Activated CD4-positive, alpha-beta T cell treated with anti-CD3 and anti-CD28 coated beads, Interleukin-2, amount 50 U/mL, for 24 hours (primary cell): ENCODE measurements at regions not wholly inside any gene's neighbourhood (a gene's known extent, or its start where the extent isn't known, plus 50 kb on each side); places are given as distances from the start of the nearest gene placed in this dataset.
"Not testable (repeated sequence)": the region's sequence is repeated elsewhere in the genome, so short reads cannot be mapped to it uniquely, and the experiment has no call there.

Experiments used
- DNase-seq, 2 donors: peaks; one replicate each; pipeline ENCODE4 v3.0.0-alpha.2; 2020; ENCODE audit warnings: low read depth in 1 of 2, low spot score in 1 of 2

DNA sequence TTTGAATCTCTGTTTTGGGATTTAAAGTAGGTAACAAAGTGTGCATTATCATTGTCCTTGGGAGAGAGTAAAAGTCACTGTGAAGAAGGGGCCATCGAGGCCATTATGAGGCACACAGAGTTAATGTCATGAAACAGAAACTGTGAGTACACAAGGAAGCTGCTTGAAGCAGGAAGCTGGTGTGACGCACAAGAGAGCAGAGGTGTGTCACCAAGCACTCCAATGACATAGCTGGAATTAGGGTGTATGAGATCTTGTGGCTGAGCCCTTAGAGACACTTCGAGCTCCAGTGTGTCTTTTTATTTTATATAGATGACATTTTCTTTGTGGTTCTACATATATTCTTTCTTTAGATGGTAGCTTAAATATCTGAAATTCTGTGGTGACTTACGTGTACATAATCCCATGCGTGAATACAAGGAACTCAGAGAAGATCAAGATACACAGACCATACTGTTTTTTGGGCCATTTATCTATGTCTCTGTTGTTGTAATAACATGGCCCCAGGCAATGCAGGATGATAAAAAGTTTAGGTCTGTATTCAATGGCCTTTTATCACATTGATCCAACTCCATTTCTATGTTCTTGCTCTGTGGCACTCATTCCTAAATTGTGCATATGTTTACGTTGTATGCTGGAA is 164.7 kb upstream of the FAM98A start:
- DNase-seq, result no peak

DNA sequence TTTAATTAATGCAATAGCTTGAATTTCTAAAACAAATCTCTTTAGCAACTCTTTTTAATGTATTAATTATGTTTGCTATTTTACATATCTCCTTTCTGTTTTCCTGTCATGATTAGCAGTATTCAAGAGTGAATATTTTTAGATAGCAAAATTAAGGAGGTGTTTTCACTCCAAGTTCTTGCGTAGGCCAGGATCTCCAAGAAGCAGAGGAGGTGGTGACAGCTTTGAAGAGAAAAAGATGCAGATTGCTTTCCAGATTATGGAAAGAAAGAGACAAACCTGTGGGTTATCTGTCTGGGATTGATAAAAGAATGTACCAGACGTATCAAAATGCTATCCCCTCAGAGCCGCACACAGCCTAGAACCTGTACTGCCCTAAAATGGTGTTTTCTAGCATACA is 163.5 kb upstream of the FAM98A start:
- DNase-seq, result no peak

DNA sequence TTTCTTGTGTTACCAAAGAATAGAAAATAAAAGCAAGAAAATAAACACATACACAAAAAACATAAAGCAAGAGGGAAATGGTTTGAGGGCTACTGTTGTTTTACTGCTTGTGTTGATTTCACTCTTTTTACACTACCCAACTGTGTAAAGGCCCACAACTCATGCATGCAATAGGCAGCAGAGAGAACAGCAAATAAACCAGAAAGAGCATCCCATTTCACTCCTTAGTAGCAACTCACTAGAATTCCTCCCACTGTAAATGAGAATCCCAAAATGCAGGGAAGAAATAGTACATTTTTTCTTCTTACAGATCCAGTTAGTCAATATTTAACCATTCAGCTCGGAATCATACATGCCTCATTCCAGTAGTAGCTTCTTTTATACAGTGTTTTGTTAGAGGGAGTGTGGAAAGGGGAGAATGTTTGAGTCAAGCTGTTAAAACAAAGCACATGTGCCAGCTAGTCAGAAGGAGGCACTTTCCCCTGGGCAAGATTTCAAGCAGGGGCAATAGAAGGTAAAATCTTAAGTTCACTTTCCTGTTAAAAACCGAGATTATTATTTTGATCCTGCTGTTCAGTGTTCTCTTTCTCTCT is 147.2 kb upstream of the FAM98A start:
- DNase-seq, result no peak

DNA sequence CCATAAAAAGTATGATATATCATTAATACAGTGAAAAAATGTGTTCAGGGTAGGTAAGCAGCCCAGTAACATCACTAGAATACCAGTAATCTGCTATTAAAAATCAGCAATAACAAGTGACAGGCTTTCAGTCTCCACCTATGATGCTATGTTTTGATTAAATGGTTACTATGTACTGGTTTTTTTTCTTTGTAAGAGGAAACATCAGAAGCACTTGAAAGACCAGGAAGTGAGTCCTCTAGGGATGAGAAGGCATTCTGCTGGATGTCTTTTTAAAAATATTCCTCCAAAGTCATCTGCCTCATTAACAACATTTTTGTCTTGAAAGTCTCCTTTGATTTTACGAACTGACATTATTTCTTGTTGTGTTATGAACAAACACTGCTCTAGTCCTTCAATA is 136.0 kb upstream of the FAM98A start:
- no peak for DNase-seq

DNA sequence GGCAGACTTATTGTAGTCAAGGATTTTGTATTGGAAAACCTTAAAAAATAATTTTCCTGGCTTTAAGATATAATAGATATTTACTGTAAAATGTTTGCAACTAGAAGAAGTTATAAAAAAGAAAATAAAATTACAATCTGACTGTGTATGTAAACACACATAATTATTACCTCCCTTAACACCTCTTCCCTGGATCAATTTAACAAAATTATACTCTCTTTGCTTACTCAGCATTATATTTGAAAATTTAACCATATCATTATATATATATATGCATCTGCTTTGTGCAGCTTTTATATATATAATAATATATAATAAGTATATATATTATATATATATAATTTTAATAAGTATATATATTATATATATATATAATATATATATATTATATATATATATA is 131.7 kb upstream of the FAM98A start:
- DNase-seq, result no peak

DNA sequence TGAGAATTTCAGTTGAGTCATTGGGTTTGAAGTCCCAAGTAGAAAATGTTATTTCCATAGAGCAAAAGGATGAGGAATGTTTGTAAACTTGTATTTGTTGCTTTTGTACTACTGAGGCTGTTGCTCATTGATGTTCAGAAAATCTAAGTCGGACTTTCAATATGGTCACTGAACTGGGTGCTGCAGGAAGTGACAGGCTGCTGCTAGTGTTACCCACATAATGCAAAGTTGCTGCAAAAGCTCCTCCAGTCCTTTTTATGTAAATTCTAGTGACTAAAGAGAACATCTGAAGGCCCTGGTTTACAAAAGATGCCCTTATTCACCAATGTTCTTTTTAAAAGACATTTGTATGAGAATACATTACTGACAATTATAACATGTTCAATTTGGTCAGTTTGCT is 131.1 kb upstream of the FAM98A start:
- no peak for DNase-seq

DNA sequence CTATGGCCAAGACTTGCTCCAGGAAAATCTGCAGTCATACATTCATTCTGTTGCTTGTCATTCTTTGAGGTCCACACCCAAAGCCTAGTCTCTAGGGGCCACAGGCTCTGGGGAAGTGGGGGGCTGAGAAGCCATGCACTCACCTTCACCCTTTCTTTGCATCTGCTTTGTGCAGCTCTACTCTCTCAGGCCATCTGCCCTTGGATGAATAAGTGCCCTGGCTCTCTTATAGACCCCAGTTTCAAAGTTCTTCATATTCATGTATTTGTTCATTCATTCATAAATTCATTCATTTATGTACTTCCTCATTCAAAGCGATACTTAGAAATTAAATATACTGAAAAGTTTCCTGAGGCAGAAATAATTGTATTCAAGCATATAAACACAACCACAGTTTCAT is 130.3 kb upstream of the FAM98A start:
- no peak for DNase-seq

DNA sequence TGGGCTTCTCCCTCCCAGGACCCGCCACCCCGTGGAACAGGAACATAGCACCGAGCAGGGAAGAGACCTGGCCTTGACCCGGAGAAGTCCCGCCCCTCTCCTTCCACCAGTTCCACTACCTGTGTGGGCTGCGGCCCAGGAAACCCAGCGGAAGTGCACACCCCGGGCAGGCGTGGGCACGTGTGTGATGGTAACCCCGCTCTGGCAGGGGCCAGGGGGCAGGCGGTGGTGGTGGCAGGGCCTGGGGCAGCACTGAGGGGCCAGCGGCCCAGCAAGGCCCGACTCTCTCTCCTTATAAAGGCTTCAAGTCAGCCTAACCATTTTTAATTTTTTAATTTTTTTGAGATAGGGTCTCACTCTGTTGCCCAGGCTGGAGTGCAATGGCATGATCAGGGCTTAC is 129.0 kb upstream of the FAM98A start:
- DNase-seq, result no peak

DNA sequence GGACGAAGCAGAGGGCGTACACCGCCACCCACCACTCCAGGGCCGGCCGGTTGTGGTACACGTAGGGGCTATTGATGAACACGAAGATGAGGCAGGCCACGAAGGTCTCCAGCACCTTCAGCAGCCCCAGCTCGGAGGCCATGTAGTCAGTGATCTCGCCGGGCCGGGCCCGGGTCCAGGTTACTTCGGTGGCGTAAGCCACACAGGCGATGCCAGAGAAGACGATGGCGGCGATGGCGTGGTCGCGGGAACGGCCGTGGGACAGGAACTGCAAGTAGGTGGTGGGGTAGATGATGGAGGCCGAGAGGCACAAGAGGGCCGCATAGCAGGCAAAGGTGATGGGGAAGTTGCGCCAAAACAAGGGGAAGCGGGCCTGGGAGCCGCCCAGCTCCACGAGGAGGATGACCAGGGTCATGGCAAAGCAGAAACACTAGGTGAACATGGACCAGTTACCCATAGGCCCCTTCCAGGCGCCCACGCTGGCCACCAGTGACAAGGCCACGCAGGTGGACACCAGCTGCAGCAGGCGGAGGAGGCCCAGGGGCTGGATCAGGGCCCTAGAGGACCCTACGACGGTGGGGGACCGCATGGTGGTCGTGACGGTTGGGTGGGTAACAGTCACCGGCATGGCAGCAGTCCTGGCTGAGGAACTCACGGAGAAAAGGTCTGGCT is 128.4 kb upstream of the FAM98A start:
- no peak for DNase-seq

DNA sequence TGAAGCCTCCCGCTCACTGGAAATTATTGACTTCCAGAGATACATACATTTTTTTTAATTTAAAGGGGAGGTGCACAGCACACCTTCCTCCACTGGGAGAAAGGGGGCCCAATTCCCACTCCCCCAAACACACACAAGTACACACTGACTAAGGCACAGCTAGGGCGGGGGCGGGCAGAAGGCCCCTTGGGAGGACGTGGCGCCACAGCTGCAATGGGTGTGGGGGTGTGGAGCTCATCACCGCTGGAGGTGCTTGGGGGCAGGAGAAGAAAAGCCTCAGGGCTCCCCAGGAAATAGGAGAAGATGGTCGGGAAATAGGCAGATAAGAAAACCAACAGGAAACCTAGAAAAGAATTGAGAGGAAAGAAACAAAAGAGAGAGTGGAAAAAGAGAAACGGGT is 127.3 kb upstream of the FAM98A start:
- no peak for DNase-seq

DNA sequence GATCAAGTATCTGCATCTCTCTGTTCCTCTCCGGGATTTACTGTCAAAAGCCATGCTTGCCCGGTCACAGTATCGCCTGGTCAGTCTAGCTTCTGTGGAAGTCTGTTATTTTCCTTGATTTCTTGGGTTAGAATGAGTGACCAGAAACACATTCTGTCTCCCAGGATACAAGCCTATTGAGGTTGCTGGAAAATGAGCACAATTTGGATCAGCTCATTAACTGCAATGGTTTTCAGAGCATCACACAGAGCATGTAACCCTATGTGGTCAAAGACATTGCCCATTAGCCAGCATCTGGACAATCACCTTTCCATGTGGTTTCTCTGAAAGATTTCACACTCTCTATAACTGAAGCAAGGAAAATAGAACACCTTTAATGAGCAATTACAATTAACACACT is 124.2 kb upstream of the FAM98A start:
- DNase-seq, result no peak

DNA sequence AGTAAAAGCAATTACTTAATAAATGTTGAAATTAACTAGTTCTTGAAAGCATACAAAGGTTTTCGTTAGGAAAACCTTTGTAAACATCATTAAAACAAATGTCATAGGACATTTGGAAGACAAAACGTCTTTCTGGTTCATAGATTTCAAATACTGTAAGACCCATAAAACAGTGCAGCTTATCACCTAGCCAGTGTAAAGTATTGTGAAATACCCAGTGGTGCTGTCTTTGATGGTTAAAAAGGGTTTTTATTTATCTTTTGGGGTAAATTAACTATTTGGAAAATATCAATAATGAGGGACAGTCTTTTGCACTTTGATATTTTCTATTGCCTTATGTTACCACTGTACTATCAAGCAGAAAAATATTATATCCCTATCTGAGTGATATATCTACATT is 120.0 kb upstream of the FAM98A start:
- no peak for DNase-seq

DNA sequence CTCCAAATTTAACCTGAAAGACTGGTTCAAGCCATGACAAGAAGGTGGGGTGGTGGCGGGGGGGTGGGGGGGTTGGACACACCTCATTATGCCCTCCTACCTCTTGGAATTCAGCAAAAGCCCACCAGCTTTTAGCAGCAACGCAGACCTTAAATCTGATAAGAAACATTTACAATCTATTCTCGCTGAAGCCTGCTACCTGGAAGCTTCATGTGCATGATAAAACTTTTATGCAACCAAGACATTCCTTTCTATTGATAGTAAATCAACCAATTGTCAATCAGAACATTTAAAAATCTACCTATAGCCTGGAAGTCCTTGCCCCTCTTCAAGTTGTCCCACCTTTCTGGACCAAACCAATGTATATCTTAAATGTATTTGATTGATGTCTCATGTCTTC is 113.6 kb upstream of the FAM98A start:
- DNase-seq, result no peak

DNA sequence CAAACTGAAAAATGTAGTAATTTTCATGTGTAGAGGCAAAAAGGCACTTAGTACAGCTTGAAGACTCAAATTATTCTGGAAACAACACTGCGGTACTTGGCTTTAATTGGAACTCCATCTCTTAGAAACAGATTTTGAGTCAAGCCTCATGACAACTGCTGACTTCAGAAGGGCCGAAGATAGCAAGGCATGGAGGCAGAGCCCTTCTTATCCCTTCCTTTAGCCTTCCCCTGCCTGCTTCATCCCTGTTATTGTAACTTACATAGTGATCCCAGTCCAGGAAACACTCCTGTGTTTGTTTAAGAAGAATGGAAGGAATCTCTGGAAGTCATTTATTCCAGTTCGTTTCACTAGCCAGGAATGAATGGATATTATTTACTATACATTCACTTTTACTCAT is 110.9 kb upstream of the FAM98A start:
- DNase-seq, result no peak

DNA sequence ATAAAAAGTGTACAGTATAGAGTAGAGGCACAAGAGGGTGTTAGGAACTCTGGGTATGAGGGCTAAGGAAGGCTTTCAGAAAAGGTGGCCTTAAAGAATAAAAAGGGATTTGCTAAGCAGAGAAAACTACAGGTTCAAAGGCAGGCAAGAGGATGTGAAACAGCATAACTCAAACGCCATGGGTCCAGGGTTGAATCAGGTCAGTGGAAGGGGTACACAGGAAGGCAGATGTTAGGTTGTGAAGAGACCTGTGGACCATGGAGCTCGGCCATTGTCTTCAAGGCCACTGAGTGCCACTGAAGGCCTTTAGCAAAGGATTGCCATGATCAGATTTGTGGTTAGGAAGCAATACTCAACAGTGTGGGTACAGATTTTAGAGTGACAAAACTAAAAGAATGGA is 108.2 kb upstream of the FAM98A start:
- no peak for DNase-seq

DNA sequence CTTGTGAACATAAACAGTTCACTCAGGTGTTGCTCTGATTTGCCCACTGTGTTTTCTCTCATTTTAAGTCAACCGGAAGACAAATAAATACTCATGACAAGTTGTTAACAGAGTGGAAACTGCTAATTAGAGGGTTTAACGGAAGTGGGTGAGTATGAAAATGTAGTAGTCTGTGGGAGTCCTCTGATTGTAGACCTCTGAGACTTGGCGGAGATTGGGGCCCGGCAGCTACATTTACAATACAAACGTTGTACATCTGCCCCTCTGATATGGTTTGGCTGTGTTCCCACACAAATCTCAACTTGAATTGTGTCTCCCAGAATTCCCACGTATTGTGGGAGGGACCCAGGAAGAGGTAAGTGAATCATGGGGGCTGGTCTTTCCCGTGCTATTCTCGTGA is 107.3 kb upstream of the FAM98A start:
- no peak for DNase-seq

DNA sequence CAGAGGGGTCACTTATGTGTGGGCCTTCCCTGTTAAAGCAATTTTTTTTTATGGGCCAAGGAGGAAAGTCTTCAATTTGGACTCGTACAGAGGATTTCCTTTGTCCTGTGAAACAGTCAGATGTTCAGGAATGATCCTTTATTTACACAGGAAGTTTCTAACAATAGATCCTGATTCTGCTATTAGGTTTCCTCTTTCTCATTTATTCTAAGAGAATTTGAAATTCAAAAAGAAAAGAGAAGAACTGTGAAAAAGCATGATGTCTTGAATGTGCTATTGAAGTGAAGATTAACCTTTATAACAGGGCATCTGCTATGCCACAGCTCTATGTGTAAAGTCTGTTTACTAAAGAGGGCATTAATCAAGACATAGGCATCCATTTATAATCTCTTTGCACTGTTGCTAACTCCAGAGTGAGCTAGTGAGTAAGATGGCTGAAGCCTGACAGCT is 105.3 kb upstream of the FAM98A start:
- DNase-seq, result no peak

DNA sequence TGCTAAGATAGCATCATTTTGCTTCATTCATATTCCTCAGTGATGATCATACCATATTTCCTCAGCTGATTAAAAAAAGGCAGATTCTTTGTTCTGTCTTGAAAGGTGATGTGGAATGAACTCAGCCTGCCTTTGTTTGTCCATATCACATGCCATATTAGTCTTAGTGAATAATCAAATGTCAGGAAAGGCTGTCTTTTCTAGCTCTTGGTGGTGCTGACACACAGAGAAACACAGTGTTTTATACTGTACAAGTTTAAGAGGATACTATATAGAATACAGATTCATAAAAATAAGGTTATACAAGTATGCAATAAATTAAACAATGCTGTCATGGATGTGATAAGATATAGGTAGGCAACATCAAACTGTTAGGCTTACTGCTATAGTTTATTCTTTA is 97.1 kb upstream of the FAM98A start:
- no peak for DNase-seq

DNA sequence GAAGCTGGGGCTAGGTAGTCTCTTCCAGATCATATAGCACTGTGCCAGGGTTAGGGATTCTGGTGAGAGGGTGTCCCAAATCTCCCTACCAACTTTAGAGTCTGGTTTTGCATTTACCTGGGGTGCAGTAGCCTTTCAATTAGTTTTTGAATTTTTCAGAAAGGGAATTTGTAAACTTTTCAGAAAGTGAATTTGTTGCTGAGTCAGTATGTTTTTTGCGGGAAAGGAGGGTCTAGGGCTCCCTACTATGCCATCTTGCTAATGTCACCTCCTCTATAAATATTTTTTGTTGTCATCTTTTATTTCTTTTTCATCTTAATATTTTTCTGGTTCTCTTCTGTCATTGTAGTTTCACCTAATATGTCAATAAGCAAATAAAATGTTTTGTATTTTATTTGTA is 95.8 kb upstream of the FAM98A start:
- DNase-seq, result no peak

DNA sequence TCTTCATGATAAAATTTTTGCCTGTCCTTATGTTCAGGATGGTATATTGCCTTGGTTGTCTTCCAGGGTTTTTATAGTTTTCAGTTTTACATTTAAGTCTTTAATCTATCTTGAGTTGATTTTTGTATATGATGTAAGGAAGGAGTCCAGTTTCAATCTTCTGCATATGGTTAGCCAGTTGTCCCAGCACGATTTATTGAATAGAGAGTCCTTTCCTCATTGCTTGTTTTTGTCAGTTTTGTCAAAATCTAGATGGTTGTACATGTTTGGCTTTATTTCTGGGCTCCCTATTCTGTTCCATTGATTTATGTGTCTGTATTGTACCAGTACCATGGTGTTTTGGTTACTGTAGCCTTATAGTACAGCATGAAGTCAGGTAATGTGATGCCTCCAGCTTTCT is 91.6 kb upstream of the FAM98A start:
- not testable (repeated sequence) for DNase-seq

DNA sequence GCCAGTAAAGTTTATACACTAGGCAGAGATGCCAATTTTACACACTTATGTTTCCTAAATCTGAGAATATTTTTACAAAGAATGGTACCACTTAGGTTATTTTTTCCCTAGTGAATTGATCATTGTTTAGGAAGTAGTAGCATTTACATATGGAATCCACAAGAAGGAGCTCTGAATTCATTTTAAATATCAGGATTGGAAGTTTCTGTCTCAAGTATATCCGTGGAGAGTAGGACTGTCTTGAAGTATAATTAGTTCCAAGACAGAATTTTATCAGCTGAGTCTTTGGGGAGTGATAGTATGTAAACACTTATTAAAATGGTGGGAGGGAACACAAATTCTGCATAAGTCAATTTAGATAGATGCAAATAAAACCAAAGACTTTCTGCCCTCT is 82.3 kb upstream of the FAM98A start:
- DNase-seq, result no peak

DNA sequence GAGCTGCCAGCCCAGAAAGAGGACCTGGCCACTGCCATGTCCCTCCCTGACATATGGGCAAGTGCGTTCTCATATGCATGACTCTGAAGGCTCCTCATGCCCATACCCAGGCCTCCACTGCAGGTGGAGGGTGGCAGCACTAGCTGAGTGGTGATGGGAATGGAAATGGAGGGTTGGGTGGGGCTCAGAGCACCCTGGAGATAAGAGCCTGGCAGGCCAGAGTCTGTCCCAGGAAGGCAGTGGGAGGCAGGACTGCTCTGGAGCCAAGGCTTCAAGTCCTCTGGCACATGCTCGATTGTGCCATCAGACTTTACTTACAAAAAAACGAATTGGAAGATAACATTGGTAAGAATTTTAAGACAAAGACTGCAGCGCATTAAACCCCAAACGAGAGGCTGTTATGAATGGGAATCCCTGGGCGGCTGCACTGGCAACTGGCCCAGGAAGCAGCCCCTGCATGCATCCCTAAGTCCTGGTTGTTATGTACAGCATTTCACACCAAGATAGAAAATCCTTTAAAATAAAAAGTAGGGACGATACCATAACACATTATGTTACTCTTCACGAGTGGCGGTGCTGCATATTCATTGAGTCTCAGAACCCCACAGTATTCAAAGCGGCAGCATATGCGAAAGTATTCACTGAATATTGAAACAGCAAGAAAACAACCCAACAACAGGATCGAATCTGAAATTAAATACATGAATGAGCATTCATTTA is 81.7 kb upstream of the FAM98A start:
- DNase-seq, result no peak
